ENCODE measurements at regions not wholly inside any gene's neighbourhood (a gene's known extent, or its start where the extent isn't known, plus 50 kb on each side); places are given as distances from the start of the nearest gene placed in this dataset.

DNA sequence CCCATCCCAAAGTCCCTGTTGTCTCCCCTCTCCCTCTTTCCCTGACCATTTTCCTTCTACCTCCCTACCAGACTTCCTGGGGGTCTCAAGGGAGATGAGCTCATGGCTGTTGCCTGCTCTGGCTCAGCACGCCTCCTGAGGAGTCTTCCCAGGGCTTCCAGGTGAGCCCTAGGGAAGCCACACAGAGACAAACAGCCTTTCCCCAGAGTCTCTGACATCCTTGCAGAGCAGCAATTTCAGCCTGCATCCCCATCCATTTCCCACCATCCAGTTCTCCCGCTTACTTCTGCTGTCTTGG is 189.2 kb upstream of the LINGO1 start:
- no peaks in the 10 kb centered on the region for H4K20me1 ChIP-seq (ENCODE audit: insufficient read depth)
- H3K4me2 ChIP-seq (ENCODE audit: low read length), result no peak overlapping the region
- H3K79me2 ChIP-seq (replicated peaks; ENCODE audit: insufficient read depth, low read length), result no peaks in the 10 kb centered on the region
- H3K9ac ChIP-seq (ENCODE audit: low read length), result no peak overlapping the region
- peaks cover 5% of the 10 kb centered on the region for H3K27me3 ChIP-seq (ENCODE audit: insufficient read depth, low read depth, low read length)
- H3K4me3 ChIP-seq (ENCODE audit: low read length), result peak overlapping the region; percentile 8
- TF ChIP-seq TAF1 (IDR thresholded peaks at IDR 0.05; ENCODE audit: low read depth), result no peak
- TF ChIP-seq, protein P1, sequence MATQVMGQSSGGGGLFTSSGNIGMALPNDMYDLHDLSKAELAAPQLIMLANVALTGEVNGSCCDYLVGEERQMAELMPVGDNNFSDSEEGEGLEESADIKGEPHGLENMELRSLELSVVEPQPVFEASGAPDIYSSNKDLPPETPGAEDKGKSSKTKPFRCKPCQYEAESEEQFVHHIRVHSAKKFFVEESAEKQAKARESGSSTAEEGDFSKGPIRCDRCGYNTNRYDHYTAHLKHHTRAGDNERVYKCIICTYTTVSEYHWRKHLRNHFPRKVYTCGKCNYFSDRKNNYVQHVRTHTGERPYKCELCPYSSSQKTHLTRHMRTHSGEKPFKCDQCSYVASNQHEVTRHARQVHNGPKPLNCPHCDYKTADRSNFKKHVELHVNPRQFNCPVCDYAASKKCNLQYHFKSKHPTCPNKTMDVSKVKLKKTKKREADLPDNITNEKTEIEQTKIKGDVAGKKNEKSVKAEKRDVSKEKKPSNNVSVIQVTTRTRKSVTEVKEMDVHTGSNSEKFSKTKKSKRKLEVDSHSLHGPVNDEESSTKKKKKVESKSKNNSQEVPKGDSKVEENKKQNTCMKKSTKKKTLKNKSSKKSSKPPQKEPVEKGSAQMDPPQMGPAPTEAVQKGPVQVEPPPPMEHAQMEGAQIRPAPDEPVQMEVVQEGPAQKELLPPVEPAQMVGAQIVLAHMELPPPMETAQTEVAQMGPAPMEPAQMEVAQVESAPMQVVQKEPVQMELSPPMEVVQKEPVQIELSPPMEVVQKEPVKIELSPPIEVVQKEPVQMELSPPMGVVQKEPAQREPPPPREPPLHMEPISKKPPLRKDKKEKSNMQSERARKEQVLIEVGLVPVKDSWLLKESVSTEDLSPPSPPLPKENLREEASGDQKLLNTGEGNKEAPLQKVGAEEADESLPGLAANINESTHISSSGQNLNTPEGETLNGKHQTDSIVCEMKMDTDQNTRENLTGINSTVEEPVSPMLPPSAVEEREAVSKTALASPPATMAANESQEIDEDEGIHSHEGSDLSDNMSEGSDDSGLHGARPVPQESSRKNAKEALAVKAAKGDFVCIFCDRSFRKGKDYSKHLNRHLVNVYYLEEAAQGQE (IDR thresholded peaks at IDR 0.05; ENCODE audit: borderline replicate concordance), result no peak
- TF ChIP-seq EP300 (conservative IDR thresholded peaks at IDR 0.05; ENCODE audit: poor library complexity, severe bottlenecking), result no peak
- TF ChIP-seq EZH2 (IDR thresholded peaks at IDR 0.05; ENCODE audit: borderline replicate concordance, insufficient read depth, low read length, poor library complexity, severe bottlenecking), result no peak
- no peak for TF ChIP-seq POLR2AphosphoS5 (IDR thresholded peaks at IDR 0.05)
- no peak for TF ChIP-seq MXI1 (conservative IDR thresholded peaks at IDR 0.05; ENCODE audit: poor library complexity, severe bottlenecking)
- TF ChIP-seq RAD21 (conservative IDR thresholded peaks at IDR 0.05), result no peak
- TF ChIP-seq, protein P2, sequence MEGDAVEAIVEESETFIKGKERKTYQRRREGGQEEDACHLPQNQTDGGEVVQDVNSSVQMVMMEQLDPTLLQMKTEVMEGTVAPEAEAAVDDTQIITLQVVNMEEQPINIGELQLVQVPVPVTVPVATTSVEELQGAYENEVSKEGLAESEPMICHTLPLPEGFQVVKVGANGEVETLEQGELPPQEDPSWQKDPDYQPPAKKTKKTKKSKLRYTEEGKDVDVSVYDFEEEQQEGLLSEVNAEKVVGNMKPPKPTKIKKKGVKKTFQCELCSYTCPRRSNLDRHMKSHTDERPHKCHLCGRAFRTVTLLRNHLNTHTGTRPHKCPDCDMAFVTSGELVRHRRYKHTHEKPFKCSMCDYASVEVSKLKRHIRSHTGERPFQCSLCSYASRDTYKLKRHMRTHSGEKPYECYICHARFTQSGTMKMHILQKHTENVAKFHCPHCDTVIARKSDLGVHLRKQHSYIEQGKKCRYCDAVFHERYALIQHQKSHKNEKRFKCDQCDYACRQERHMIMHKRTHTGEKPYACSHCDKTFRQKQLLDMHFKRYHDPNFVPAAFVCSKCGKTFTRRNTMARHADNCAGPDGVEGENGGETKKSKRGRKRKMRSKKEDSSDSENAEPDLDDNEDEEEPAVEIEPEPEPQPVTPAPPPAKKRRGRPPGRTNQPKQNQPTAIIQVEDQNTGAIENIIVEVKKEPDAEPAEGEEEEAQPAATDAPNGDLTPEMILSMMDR (IDR thresholded peaks at IDR 0.05; ENCODE audit: poor library complexity, severe bottlenecking), result no peak
- TF ChIP-seq SMC3 (conservative IDR thresholded peaks at IDR 0.05; ENCODE audit: poor library complexity), result no peak
- H3K27ac ChIP-seq (ENCODE audit: low read length), result no peak overlapping the region
- no peaks in the 10 kb centered on the region for H3K9me2 ChIP-seq (ENCODE audit: insufficient read depth, low read length)
- H3F3A ChIP-seq (ENCODE audit: insufficient read depth, low read length, poor library complexity, severe bottlenecking), result no peaks in the 10 kb centered on the region
- H3K36me3 ChIP-seq (ENCODE audit: insufficient read depth, low read length), result no peaks in the 10 kb centered on the region
- H3K9me3 ChIP-seq (ENCODE audit: low read length), result no peaks in the 10 kb centered on the region
- no peak overlapping the region for H2AFZ ChIP-seq (ENCODE audit: low read depth, low read length)

DNA sequence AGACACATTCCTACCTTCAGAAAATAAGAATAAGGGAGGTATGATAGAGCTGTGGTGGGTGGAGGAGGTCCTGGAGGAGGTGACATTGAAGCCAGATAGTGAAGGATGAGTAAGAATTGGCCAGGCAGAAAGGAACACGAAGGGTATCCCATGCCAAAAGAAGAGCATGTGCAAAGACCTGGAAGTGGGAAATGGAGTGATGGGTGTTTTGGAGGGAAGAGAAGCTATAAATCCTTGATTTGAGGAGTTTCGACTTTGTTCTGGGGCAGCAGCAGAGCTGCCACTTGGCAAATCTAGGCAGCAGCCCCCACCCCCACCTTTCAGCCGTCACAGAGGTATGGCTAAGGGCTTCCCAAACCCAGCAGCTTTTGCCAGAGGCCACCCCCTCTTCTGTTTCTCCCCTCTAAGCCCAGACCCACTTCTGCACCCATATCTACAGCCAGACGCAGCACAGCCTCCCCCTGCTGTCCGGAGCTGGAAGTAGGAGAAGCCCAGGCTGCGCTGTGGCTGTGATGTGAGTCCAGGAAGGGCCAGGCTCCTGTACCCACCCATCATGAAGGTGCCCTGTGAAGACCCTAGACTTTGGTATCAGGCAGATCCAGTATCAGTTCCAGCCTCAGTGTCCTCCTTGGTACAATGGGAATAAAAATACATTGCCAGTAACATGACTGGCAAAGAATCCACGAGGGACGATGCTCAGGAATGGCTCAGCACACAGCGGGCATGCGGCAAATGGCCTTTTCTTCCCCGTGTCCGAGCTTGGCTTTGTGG is 188.7 kb upstream of the LINGO1 start:
- H4K20me1 ChIP-seq (ENCODE audit: insufficient read depth), result no peaks in the 10 kb centered on the region
- H3K27ac ChIP-seq (ENCODE audit: low read length), result no peak overlapping the region
- TF ChIP-seq RAD21 (conservative IDR thresholded peaks at IDR 0.05), result peak; percentile 94
- TF ChIP-seq EZH2 (IDR thresholded peaks at IDR 0.05; ENCODE audit: borderline replicate concordance, insufficient read depth, low read length, poor library complexity, severe bottlenecking), result no peak
- TF ChIP-seq TAF1 (IDR thresholded peaks at IDR 0.05; ENCODE audit: low read depth), result no peak
- TF ChIP-seq POLR2AphosphoS5 (IDR thresholded peaks at IDR 0.05), result no peak
- no peak for TF ChIP-seq EP300 (conservative IDR thresholded peaks at IDR 0.05; ENCODE audit: poor library complexity, severe bottlenecking)
- TF ChIP-seq, protein P1 (IDR thresholded peaks at IDR 0.05; ENCODE audit: borderline replicate concordance), result no peak
- TF ChIP-seq MXI1 (conservative IDR thresholded peaks at IDR 0.05; ENCODE audit: poor library complexity, severe bottlenecking), result peak; percentile 47
- TF ChIP-seq, protein P2 (IDR thresholded peaks at IDR 0.05; ENCODE audit: poor library complexity, severe bottlenecking), result peak; percentile 94
- TF ChIP-seq SMC3 (conservative IDR thresholded peaks at IDR 0.05; ENCODE audit: poor library complexity), result peak; percentile 97
- no peaks in the 10 kb centered on the region for H3K9me3 ChIP-seq (ENCODE audit: low read length)
- H3F3A ChIP-seq (ENCODE audit: insufficient read depth, low read length, poor library complexity, severe bottlenecking), result no peaks in the 10 kb centered on the region
- no peak overlapping the region for H3K9ac ChIP-seq (ENCODE audit: low read length)
- no peak overlapping the region for H2AFZ ChIP-seq (ENCODE audit: low read depth, low read length)
- no peak overlapping the region for H3K4me2 ChIP-seq (ENCODE audit: low read length)
- H3K27me3 ChIP-seq (ENCODE audit: insufficient read depth, low read depth, low read length), result peaks cover 5% of the 10 kb centered on the region
- no peaks in the 10 kb centered on the region for H3K9me2 ChIP-seq (ENCODE audit: insufficient read depth, low read length)
- H3K79me2 ChIP-seq (replicated peaks; ENCODE audit: insufficient read depth, low read length), result peaks cover 1% of the 10 kb centered on the region
- no peaks in the 10 kb centered on the region for H3K36me3 ChIP-seq (ENCODE audit: insufficient read depth, low read length)
- peak overlapping the region; percentile 77 for H3K4me3 ChIP-seq (ENCODE audit: low read length)

Measured in neural cell (in vitro differentiated cells).